ENCODE measurements at regions not wholly inside any gene's neighbourhood (a gene's known extent, or its start where the extent isn't known, plus 50 kb on each side); places are given as distances from the start of the nearest gene placed in this dataset.

GRCh38 chr9:660227-660626 is 181.3 kb upstream of the DMRT1 start:
- TF ChIP-seq EZH2phosphoT487 (IDR thresholded peaks at IDR 0.05; ENCODE audit: unreplicated experiment) (no peak), CTCF (conservative IDR thresholded peaks at IDR 0.05; ENCODE audit: low read depth in 2 of 2) (no peak), REST (IDR thresholded peaks at IDR 0.05; ENCODE audit: unreplicated experiment) (no peak), EZH2 (IDR thresholded peaks at IDR 0.05; ENCODE audit: low read depth, unreplicated experiment) (no peak), POLR2AphosphoS5 (IDR thresholded peaks at IDR 0.05; ENCODE audit: low read depth) (no peak), ETS1 (IDR thresholded peaks at IDR 0.05) (no peak), STAT1 (IDR thresholded peaks at IDR 0.05; ENCODE audit: unreplicated experiment) (no peak), JUNB (IDR thresholded peaks at IDR 0.05; ENCODE audit: unreplicated experiment) (no peak), CREB1 (CRISPR knock-in tag; IDR thresholded peaks at IDR 0.05; ENCODE audit: low read depth) (no peak), ZNF462 (CRISPR knock-in tag; IDR thresholded peaks at IDR 0.05) (no peak), NANOG (IDR thresholded peaks at IDR 0.05; ENCODE audit: borderline replicate concordance) (no peak)

All from GM23338 (cell line).